Esophagus squamous epithelium (tissue), 5 donors: ENCODE measurements at regions not wholly inside any gene's neighbourhood (a gene's known extent, or its start where the extent isn't known, plus 50 kb on each side); places are given as distances from the start of the nearest gene placed in this dataset.

Experiments used
- DNase-seq: peaks from one replicate; lab custom pipeline; 2025; lab: John Stamatoyannopoulos, UW
- H3K27ac ChIP-seq, 4 donors: fragments of 200-600 bp; sonication (generic); one replicate each; pipeline ENCODE4 v1.5.1; 2016 to 2019; ENCODE audit warnings: mild to moderate bottlenecking in 1 of 4
- H3K27me3 ChIP-seq, 4 donors: fragments of 200-600 bp; sonication (generic); 1 replicate in 3 of 4; 2 replicates in 1 of 4; pipeline versions ENCODE4 v1.5.1 to v1.6.0; 2017 to 2021; ENCODE audit warnings: antibody characterized with exemption in 1 of 4
- H3K36me3 ChIP-seq, 3 donors: fragments of 200-600 bp; sonication (generic); one replicate each; pipeline ENCODE4 v1.5.1; 2016 to 2019
- H3K4me1 ChIP-seq, 3 donors: fragments of 200-600 bp; sonication (generic); one replicate each; pipeline ENCODE4 v1.5.1; 2017 to 2019
- H3K4me3 ChIP-seq, 4 donors: fragments of 200-600 bp; sonication (generic); 1 replicate in 3 of 4; 2 replicates in 1 of 4; pipeline ENCODE4 v1.5.1; 2016 to 2019; ENCODE audit warnings: mild to moderate bottlenecking in 2 of 4, moderate library complexity in 1 of 4
- H3K9me3 ChIP-seq, 3 donors: fragments of 200-600 bp; sonication (generic); one replicate each; pipeline ENCODE4 v1.5.1; 2016 to 2019
- CTCF ChIP-seq, 6 experiments: fragments of 450-650 bp in 4 of 6; fragments of 200-600 bp in 2 of 6; sonication (generic) in 2 of 6; IDR thresholded peaks; one replicate each; pipeline ENCODE4 v1.5.1; 2016 to 2019; ENCODE audit warnings: antibody characterized with exemption in 6 of 6, mild to moderate bottlenecking in 4 of 6, moderate library complexity in 4 of 6
- POLR2A ChIP-seq, 4 donors: fragments of 450-650 bp; IDR thresholded peaks; one replicate each; pipeline ENCODE4 v1.6.1; 2017; ENCODE audit warnings: antibody characterized with exemption in 4 of 4, mild to moderate bottlenecking in 4 of 4, moderate library complexity in 3 of 4
- WGBS, 2 donors: methylation state at CpG; one replicate each; pipeline ENCODE4 v1.1.5; 2018; 5-methylcytosine and 5-hydroxymethylcytosine counted together
- intact Hi-C: fragments of 100-400 bp; cut with DNase I; formaldehyde crosslinking; loops from one replicate; pipeline ENCODE4 v1.15.0; 2022
- donor health status: DM: yes; HTN: yes; CAD: no.

- TF ChIP-seq CTCF (IDR thresholded peaks at IDR 0.05) (no peak), POLR2A (IDR thresholded peaks at IDR 0.05) (no peak)
- no peaks in the 10 kb centered on the region for H3K36me3 ChIP-seq
- no peak overlapping the region for H3K27ac ChIP-seq
Observed at GRCh38 chr5:170441393-170441784, 52.2 kb upstream of the KCNMB1 start.

GRCh38 chr5:170440771-170441392 is 51.7 kb upstream of the KCNMB1 start:
- Histone ChIP-seq H3K9me3 (no peaks in the 10 kb centered on the region), H3K36me3 (no peaks in the 10 kb centered on the region), H3K27me3 (no peaks in the 10 kb centered on the region), H3K4me1 (no peaks in the 10 kb centered on the region), H3K27ac (no peak overlapping the region), H3K4me3 (no peak overlapping the region)
- 77 to 83% methylated on average over 8 to 9 of the region's 9 CpGs for WGBS, 2 donors
- TF ChIP-seq CTCF (IDR thresholded peaks at IDR 0.05): no peak
- no peak for TF ChIP-seq POLR2A (IDR thresholded peaks at IDR 0.05)
- no peak for DNase-seq
- intact Hi-C loops: no loop called here

More at GRCh38 chr5:170441393-170441784, 52.2 kb upstream of the KCNMB1 start:
- no peak for DNase-seq
- intact Hi-C loops: no loop called here
- Histone ChIP-seq H3K27me3 (no peaks in the 10 kb centered on the region), H3K9me3 (no peaks in the 10 kb centered on the region), H3K4me1 (no peaks in the 10 kb centered on the region), H3K4me3 (no peak overlapping the region)
- WGBS, 2 donors: 91 to 93% methylated on average over 6 to 10 of the region's 10 CpGs

- intact Hi-C loops: loop anchor here (5.0 kb wide), 1 partner anchor 187 kb away; no protein-coding TSS in a partner anchor
- H3K9me3 ChIP-seq: no peaks in the 10 kb centered on the region
- H3K4me1 ChIP-seq: no peaks in the 10 kb centered on the region
- H3K4me3 ChIP-seq: no peak overlapping the region
- H3K27me3 ChIP-seq: no peaks in the 10 kb centered on the region
- no peak for DNase-seq
- no peak overlapping the region for H3K27ac ChIP-seq
- H3K36me3 ChIP-seq: no peaks in the 10 kb centered on the region
- WGBS, 2 donors: 87 to 99% methylated on average over 6 to 7 of the region's 8 CpGs
- TF ChIP-seq CTCF (IDR thresholded peaks at IDR 0.05) (no peak), POLR2A (IDR thresholded peaks at IDR 0.05) (no peak)
Observed at GRCh38 chr5:170439944-170440269, 50.7 kb upstream of the KCNMB1 start.

GRCh38 chr5:170439223-170439943 is 50.2 kb upstream of the KCNMB1 start:
- no peaks in the 10 kb centered on the region for H3K27me3 ChIP-seq
- H3K9me3 ChIP-seq: no peaks in the 10 kb centered on the region
- WGBS, 2 donors: 80 to 100% methylated on average over 1 to 9 of the region's 15 CpGs
- no peaks in the 10 kb centered on the region for H3K4me1 ChIP-seq
- intact Hi-C loops: loop anchor here (5.0 kb wide), 1 partner anchor 188 kb away; no protein-coding TSS in a partner anchor
- no peak for DNase-seq
- no peak overlapping the region for H3K27ac ChIP-seq
- no peak overlapping the region for H3K4me3 ChIP-seq
- H3K36me3 ChIP-seq: no peaks in the 10 kb centered on the region
- TF ChIP-seq CTCF (IDR thresholded peaks at IDR 0.05) (no peak), POLR2A (IDR thresholded peaks at IDR 0.05) (no peak)
